ENCODE measurements at regions not wholly inside any gene's neighbourhood (a gene's known extent, or its start where the extent isn't known, plus 50 kb on each side); places are given as distances from the start of the nearest gene placed in this dataset.

DNA sequence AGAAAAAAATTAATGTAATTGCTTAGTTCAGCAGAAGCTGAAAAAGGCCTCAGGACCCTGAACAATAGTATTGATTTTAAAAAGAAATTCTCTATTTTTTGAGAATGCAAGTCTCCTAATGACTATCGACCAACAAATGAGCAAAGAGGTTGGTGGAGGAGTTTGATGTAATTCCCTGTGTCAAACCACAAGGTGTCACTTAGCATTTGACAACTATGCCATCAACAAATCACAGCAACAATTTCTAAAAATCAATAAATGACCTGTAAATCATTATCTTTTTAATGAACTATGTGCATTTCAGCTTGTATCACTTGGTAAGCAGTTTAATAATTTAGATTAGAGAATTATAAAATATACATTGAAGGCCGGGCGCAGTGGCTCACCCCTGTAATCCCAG, 133.7 kb downstream of the PRELID2 start:
- no peak for TF ChIP-seq POLR2AphosphoS5 (IDR thresholded peaks at IDR 0.05; ENCODE audit: low read depth, low read length)
- TF ChIP-seq EZH2 (conservative IDR thresholded peaks at IDR 0.05; ENCODE audit: low read depth, low read length) = no peak
- TF ChIP-seq HDAC6 (IDR thresholded peaks at IDR 0.05; ENCODE audit: low read depth, low read length) = no peak
- no peak for TF ChIP-seq ZSCAN5A (CRISPR knock-in tag; IDR thresholded peaks at IDR 0.05; ENCODE audit: borderline replicate concordance)
- no peak for TF ChIP-seq TBX2 (CRISPR knock-in tag; IDR thresholded peaks at IDR 0.05; ENCODE audit: borderline replicate concordance)
- TF ChIP-seq ZNF614 (CRISPR knock-in tag; IDR thresholded peaks at IDR 0.05; ENCODE audit: borderline replicate concordance) = no peak

Measured in HepG2 (cell line).